ENCODE measurements at regions not wholly inside any gene's neighbourhood (a gene's known extent, or its start where the extent isn't known, plus 50 kb on each side); places are given as distances from the start of the nearest gene placed in this dataset.
"Not testable (repeated sequence)": the region's sequence is repeated elsewhere in the genome, so short reads cannot be mapped to it uniquely, and the experiment has no call there.

DNA sequence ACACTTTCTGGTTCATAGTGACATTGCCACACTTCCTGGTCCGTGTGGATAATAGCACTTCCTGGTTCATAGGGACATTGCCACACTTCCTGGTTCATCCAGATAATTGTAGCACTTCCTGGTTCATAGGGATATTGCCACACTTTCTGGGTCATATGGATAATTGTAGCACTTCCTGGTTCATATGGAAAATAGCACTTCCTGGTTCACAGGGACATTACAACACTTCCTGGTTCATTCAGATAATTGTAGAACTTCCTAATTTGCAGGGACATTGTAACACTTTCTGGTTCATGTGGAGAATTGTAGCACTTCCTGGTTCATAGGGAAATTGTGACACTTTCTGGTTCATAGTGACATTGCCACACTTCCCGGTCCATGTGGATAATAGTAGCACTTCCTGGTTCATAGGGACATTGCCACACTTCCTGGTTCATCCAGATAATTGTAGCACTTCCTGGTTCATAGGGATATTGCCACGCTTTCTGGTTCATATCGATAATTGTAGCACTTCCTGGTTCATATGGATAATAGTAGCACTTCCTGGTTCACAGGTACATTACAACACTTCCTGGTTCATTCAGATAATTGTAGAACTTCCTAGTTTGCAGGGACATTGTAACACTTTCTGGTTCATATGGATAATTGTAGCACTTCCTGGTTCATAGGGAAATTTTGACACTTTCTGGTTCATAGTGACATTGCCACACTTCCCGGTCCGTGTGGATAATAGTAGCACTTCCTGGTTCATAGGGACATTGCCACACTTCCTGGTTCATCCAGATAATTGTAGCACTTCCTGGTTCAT is 60.0 kb upstream of the CD99 start:
- H3K79me2 ChIP-seq (ENCODE audit: control insufficient read depth, insufficient read depth, low read length); SMC1A ChIA-PET (ENCODE audit: uncharacterized antibody, unreplicated experiment); DNase-seq (ENCODE audit: low read depth, low spot score); RAD21 ChIA-PET (ENCODE audit: unreplicated experiment); intact Hi-C loops (cut with micrococcal nuclease; ENCODE audit: unreplicated experiment); ATAC-seq; H3K4me3 ChIP-seq; in situ Hi-C loops (cut with MboI); CTCF ChIA-PET; BruUV-seq (replicated peaks); FAIRE-seq; H3K4me2 ChIP-seq (ENCODE audit: control insufficient read depth, insufficient read depth); POLR2A ChIA-PET; H3K9ac ChIP-seq (ENCODE audit: control insufficient read depth, insufficient read depth, low read length); H3K27me3 ChIP-seq (replicated peaks in 1 of 2; ENCODE audit: control insufficient read depth in 2 of 2, insufficient read depth in 2 of 2, low read length in 1 of 2); H3K4me1 ChIP-seq (ENCODE audit: control insufficient read depth, insufficient read depth, low read length); H3K36me3 ChIP-seq (ENCODE audit: control insufficient read depth in 2 of 2, insufficient read depth in 2 of 2, low read length in 1 of 2); H4K20me1 ChIP-seq (ENCODE audit: control insufficient read depth, insufficient read depth): not testable (repeated sequence)
- peak overlapping the region; percentile 72 for H2AFZ ChIP-seq (ENCODE audit: control insufficient read depth, low read depth, low read length)
- peaks cover 27% of the 10 kb centered on the region for H3K9me3 ChIP-seq (replicated peaks; ENCODE audit: control insufficient read depth, insufficient read depth, low read length)
- WGBS (ENCODE audit: insufficient coverage, insufficient replicate concordance, low lambda C conversion rate, missing lambda C conversion rate): 38% methylated on average over 6 of the region's 6 CpGs
- TF ChIP-seq GABPA (IDR thresholded peaks at IDR 0.05; ENCODE audit: low read depth) (peak; percentile 69; the same call in 1 of the 2 replicates), ZBTB40 (IDR thresholded peaks at IDR 0.05; ENCODE audit: borderline replicate concordance) (peak; percentile 55; the same call in 1 of the 2 replicates), NR2C1 (IDR thresholded peaks at IDR 0.05) (peak; percentile 80), ETV6 (conservative IDR thresholded peaks at IDR 0.05 in 1 of 2, IDR thresholded peaks at IDR 0.05 in 1 of 2; ENCODE audit: borderline replicate concordance in 1 of 2, low read depth in 1 of 2) (peak in 1 of 2 experiments; percentile 11; a peak in 1 of 4 replicates)
- H3K27ac ChIP-seq (ENCODE audit: control insufficient read depth, insufficient read depth): peak overlapping the region; percentile 59; the same call in 1 of the 2 replicates

Data from GM12878 (cell line).